Right hindlimb (tissue), 1 donor: ENCODE measurements at regions not wholly inside any gene's neighbourhood (a gene's known extent, or its start where the extent isn't known, plus 50 kb on each side); places are given as distances from the start of the nearest gene placed in this dataset.

Source experiments
- DNase-seq: peaks from one replicate; pipeline ENCODE4 v3.0.0-alpha.2; 2018

GRCh38 chr6:6843057-6843627 lies 254.6 kb downstream of the LY86 start:
- DNase-seq, result no peak

GRCh38 chr6:6843777-6844176 lies 255.3 kb downstream of the LY86 start:
- no peak for DNase-seq

GRCh38 chr6:6844530-6844929 lies 256.0 kb downstream of the LY86 start:
- no peak for DNase-seq

GRCh38 chr6:6845603-6846002 lies 257.1 kb downstream of the LY86 start:
- no peak for DNase-seq

- DNase-seq, result no peak
Observed at GRCh38 chr6:6847591-6847990, 259.1 kb downstream of the LY86 start.

GRCh38 chr6:6851059-6851948 lies 256.5 kb upstream of the RREB1 start:
- no peak for DNase-seq

- no peak for DNase-seq
Observed at GRCh38 chr6:6851949-6852261, 255.9 kb upstream of the RREB1 start.

- no peak for DNase-seq
Observed at GRCh38 chr6:6856538-6857523, 250.9 kb upstream of the RREB1 start.

GRCh38 chr6:6857528-6857927 lies 250.2 kb upstream of the RREB1 start:
- no peak for DNase-seq

- DNase-seq, result no peak
Observed at GRCh38 chr6:6858533-6858982, 249.2 kb upstream of the RREB1 start.

- no peak for DNase-seq
Observed at GRCh38 chr6:6859105-6859504, 248.7 kb upstream of the RREB1 start.

GRCh38 chr6:6859722-6860121 lies 248.0 kb upstream of the RREB1 start:
- no peak for DNase-seq

GRCh38 chr6:6860863-6861262 lies 246.9 kb upstream of the RREB1 start:
- DNase-seq, result no peak

- no peak for DNase-seq
Observed at GRCh38 chr6:6861351-6861894, 246.3 kb upstream of the RREB1 start.

- no peak for DNase-seq
Observed at GRCh38 chr6:6861995-6862394, 245.8 kb upstream of the RREB1 start.

- DNase-seq, result no peak
Observed at GRCh38 chr6:6863970-6864639, 243.7 kb upstream of the RREB1 start.

GRCh38 chr6:6865611-6866010 lies 242.2 kb upstream of the RREB1 start:
- no peak for DNase-seq

GRCh38 chr6:6866656-6867403 lies 240.9 kb upstream of the RREB1 start:
- no peak for DNase-seq

GRCh38 chr6:6867404-6867799 lies 240.4 kb upstream of the RREB1 start:
- no peak for DNase-seq

- DNase-seq, result no peak
Observed at GRCh38 chr6:6869094-6869493, 238.7 kb upstream of the RREB1 start.

GRCh38 chr6:6870921-6871320 lies 236.8 kb upstream of the RREB1 start:
- DNase-seq, result no peak
